HG02938 (cell line): ENCODE measurements at regions not wholly inside any gene's neighbourhood (a gene's known extent, or its start where the extent isn't known, plus 50 kb on each side); places are given as distances from the start of the nearest gene placed in this dataset.

Source experiments
- ATAC-seq: cut with Tn5 transposase; IDR thresholded peaks from one replicate; pipeline ENCODE4 v1.9.1; 2021; ENCODE audit warnings: mild to moderate bottlenecking, moderate library complexity; ENCODE audit not compliant: unreplicated experiment

DNA sequence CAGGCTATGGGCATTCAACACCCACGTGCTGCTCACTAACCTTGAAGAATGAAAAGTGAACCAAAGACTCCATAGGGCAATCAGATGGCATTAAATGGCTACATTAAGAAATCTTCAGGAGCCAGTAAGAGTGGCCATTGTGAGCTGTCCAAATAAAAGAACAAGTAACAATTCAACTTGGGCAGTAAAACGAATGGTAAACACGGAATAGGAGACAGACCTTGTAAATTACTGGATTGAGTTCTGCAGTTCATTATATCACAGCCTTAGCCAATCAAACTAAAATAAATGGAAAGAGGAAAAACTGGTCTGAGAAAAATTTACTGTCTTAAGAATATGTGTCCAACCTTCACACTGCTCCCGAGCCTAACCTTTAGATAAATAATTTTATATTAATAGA is 306.5 kb upstream of the ZNF521 start:
- no peak for ATAC-seq

DNA sequence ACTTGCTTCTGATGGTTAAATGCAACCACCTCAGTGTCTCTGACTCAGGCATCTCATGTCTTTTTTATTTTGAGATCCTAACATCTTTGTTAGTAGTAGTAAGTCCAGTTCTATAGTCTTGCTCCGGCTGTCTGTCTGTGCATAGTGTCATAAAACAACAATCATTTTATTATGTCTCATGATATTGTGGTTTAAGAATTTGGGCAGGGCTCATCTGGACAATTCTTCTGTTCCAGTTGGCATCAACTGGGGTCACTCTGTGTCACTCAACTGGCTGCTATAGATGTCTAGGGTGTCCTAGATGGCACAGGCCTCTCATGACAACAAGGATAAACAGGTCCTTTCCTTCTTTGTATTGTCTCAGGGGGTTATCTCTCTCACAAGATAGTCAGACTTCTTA is 299.6 kb upstream of the ZNF521 start:
- ATAC-seq, result no peak

DNA sequence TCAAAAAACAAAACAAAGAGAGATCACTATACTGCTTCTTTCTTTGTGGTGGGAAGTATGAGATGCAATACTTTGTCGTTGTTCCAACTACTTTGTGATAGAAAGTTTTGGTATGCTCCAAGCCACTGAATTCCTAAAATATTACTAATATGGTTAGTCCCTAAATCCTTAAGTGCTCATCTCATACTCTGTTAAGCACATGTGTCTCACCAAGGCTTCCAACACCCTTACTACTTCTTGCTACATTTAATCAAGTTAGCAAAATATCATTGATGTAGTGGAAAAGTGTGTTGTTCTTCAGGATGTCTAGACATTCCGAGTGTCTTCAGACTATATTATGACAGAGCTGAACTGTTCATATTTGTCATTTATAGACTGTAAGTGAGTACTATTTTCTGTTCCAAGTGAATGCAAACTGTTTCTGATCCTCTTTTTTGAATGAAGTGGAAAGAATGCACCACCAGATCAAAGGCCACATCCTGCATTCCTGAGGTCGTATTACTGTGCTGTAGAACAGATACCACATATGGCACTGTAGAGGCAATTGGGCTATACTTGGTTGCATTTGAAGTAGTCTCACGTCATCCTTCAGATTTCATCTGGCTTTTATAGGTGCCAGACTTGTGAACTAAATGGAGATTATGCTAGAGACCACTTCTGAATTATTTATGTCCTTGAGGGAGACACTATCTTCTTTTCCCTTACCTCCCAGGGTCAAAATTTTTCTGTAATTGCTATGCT is 298.4 kb upstream of the ZNF521 start:
- ATAC-seq, result no peak

DNA sequence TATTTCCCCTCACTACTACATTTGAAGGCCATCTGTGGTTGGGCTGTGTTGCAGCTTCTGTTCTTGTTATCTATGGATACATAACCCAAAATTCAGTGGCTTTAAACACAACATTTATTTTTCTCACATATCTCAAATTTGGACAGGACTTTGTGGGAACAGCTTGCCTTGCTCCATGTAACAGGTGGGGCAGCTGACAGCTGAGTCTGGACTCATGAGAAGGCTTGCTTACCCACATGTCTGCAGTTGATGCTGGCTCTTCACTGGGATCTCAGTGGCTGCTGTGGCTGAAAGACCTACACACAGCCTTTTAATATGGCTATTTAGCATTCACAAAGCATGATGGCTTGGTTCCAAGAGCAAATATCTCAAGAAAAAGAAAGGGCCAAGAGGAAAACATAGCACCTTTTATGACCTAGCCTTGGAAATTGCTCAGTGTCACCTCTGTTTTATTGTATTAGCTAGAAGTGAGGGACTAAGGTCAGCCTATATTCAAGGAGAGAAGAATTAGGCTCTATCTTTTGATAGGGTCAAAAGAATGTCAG is 296.8 kb upstream of the ZNF521 start:
- ATAC-seq, result no peak

DNA sequence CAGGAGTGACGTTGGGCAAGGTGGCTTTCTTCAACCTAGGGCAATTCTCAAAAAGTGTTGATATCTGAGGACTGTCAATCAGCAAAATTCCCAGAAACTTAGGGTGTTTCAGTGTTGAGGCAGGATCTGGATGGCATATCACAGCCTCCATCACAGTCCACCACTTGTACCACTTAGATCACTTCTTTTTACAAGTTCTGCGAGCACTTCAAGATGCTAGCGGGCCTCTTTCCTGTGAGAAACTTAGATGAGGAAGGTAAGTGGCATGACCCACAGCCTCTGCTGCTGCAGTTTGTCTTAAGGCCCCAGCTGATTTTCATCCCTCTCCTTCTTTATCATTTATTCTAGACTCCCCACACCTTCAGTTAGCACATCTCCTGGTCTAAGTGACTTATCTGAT is 295.4 kb upstream of the ZNF521 start:
- no peak for ATAC-seq

DNA sequence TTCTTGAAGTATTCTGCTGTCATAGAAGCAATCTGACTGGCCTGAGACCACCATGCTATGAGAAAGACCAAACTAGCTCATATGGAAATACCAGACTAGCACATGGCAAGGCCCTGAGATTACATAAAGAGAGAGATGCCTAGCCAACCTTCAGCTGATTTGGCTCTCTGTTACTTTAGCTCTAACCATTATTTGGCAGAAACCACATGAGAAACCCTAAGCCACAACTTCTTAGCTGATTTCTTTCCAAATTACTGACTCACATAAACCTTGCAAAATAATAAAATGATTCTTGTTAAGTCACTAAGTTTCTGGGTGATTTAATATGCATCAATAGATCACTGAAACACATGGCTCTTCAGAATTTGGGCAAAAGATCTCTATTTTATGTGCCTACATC is 295.0 kb upstream of the ZNF521 start:
- ATAC-seq, result no peak

DNA sequence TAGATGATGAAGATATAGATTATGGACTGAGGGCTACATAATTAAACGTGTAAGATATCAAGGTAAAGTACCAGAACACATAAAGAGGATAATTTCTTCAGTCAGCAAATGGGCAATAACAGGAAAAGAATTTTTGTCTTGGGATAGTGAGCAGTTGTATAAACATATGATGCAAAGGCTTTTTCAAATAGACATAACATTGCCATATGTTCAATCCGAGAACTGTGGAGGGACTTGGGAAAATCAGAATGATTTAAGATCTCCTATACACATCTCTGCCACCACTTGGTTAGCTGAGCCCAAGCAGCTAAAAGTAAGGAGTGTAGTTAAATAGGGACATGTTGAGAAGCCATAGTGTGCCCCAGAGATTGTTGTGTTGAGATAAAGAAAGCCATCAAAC is 287.6 kb upstream of the ZNF521 start:
- ATAC-seq, result no peak

DNA sequence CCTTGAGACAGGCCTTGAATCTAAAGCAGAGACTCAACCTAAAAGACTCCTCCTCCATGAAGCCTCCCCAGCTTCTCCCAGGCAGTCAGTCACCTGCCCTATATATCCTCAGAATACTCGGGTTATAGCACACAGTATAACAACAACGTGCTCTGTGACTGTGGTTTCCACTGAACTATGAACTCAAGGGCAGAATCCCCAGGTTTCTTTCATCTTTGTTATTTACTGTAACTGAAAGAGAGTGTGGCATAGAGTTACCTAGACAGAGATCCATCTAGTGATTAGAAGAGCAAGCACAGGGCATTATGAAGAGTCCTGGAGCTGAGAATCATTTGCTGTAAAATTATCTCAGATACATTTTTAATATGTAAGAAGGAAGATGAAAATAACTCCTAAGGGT is 281.6 kb upstream of the ZNF521 start:
- ATAC-seq, result no peak

DNA sequence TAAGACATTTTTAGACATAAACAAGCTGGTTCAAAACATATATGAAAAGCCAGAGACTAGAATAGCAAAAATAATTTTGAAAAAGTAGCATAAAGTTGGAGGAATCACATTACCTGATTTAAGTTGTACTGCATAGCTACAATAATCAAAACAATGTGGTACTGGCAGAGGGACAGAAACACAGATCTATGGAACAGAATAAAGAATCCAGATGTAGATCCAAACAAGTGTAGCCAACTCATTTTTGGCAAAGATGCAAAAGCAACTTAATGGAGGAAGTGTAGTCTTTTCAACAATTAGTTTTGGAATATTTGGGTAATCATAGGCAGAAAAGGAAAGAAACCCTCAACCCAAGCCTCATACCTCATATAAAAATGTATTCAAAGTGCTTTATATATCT is 278.7 kb upstream of the ZNF521 start:
- no peak for ATAC-seq

DNA sequence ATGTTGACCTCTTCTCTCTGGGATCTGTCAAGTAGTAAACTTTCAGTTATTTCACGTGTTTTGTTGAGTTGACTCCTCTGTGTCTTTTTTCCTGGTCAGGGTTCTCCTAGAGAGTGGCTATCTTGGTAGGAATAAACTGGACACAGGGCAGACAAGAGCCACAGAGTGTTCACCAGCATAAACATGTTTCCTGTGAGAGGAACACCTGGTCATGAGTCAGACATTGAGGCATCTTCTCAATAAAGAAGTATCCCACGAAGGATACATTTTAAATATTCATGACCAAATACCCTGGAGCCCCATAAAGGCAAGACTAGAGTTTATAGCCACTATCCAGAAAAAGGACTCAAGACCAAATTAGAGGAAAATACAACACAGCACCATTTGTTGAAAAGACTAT is 269.7 kb upstream of the ZNF521 start:
- no peak for ATAC-seq

DNA sequence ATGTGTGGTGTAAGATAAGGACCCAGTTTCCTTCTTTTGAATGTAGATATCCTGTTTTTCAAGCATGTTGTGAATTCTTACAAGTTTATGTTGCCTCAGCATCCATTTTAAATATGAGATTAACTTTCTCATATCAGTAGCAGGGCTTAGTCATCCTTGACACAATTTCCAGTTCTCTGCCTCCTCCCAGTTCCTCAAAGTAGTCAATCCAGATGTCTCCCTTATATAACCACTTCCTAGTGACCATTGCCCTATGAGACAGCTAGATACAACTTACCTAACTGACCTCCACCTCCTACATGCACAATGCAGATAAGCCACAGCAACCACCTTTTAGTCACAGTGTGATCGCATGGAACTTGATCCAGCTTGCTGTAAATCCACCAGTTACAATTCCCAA is 269.2 kb upstream of the ZNF521 start:
- no peak for ATAC-seq

DNA sequence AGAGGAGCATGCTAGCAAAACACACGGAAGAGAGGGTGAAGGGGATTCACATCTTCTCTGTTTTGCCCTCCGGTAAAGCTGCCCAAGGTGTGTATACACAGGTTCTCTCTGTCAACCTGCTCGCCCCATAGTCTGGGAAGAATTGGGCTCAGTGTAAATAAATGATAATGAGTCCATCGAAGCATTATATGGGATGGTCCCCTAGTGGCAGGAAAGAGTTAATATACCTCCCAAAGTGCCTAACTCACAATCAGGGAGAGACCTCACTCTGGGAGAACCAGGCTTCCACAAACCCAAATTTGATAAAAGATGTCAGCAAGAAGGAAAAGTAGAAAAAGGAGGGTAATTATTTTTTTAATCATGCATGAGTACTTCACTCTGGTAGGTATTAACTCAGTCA is 262.2 kb upstream of the ZNF521 start:
- ATAC-seq, result no peak

DNA sequence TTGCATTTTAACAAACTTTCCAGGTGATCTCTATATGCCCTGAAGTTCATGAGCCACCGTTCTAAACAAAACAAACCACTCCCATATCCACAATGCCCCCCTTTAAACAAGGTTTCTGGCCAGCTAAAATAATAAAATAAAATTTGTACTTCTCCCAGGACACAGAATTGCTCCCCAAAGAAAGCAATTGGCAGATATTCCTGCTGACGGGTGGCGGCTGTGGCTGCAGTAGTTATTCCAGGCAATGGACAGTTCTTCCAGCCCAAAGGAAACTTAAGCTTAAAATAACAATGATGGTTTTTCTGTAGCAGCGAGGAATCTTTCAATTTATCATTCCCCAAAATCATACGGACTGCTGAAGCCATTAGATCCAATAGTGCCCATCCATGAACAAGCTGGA is 260.5 kb upstream of the ZNF521 start:
- ATAC-seq, result no peak

DNA sequence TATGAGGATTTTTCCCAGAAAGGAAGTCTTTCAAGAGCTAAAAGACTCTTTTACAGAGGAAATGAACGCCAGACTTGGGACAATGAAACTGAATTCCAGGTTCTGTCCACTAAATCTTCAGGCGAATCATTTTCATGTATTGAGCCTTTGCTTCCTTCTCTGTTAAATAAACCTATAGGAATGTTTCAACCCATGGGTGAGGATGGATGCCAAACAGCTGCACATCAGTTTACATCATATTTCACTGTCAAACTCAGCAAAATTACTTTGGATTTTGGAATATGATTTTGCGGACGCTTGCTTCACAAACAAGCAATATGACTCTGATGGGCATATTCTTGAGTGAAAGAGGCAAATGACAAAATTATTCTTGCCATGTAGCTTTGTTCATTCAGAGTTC is 256.1 kb upstream of the ZNF521 start:
- no peak for ATAC-seq

DNA sequence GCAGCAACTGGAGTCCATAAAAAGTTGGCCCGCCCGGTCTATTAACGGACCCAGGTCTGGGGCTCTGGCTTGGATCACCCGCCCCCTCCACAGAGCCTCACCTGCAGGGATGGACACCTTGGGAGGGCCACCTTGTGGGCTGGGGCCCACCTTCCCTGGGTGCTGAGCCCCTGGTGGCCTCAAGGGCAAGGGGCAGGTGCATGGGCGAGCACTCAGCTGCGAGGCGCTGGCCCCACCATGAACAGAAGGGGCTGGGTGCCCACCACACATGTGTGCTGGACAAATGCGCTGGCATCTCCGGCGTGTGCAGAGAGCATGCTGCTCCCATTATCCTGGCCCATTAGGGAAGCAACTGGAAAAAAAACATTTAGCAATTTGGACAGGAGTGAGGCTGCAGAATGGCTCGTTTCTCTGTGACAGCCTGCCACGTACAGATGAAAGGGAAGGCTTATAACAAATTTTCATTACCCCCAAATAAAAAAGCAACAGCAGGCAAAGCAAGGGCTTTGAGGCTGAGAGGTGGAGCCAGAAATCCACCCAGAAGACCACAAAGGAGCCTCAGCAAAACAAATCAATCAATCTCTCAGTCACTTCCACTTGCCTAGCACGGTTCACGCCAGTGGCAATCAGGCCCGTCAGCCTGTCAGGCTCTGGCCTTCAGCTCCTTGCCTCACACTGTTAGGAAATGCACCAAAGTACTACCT is 253.1 kb upstream of the ZNF521 start:
- ATAC-seq, result no peak

DNA sequence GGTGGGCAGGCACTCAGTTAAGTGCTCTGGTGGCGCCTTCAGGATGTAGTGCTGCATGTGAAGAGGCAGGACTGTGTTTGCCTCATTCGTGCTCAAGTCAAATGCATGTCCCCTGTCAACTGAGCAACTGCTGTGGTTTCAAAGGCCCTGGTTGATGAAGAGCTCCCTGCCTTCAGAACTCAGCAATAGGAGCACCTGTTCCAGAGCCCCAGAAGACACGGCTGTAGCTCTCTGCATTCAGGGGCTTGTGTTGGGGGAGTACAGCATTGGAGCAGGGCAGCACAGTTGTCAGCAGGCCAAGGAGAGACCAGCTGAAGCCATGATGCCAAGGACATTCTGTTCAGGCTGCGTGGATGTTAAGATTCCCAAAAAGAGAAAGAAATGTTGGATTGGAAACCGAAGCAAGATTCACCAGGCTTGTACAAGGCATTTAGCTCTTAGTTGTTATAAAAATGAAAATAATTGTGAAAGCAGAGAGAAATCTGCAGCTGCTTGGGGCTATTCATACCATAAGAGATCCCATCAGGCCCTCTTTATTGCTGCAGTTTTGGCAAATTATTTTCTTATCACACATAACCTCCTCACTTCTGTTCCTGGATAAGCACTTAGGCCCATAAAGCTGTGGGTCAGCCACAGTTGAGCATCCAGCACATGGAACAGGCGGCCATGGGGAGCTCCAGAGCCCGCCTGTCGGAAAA is 252.4 kb upstream of the ZNF521 start:
- no peak for ATAC-seq

DNA sequence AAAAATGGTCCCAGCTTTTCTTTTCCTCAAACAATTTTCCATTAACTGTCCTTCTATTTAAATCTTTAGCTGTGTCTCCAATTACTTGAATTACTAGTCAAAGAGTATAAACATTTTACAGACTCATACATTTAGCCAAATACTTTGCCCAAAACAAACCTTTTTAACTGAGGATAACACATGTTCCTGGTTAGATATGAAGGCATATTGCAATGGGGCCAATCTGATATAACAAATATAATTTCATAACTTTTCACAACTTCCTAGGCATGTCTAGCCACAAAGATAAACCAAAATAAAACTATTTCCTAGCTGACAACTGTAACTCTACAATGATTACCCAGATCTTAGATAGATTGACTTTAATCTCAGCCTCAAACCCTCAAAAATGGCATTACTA is 247.5 kb upstream of the ZNF521 start:
- no peak for ATAC-seq

DNA sequence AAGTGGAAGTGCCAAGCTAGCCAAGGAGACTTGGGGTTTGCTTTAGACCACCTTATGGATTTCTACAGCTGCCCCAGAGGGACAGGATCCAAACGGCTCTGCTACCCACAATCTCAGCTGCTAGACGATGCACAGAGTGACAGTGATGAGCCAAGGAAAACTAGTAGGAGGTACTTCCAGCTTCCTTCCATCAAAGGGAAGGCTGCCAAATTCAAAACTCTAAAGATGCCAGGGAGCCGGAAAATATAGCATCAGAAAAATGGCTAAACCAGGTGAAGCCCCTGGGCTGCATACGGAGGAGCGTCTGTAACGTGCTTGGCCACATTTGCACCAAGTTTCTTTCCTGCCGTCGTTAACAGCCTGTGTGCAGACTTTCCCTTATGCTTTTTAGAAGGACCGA is 245.5 kb upstream of the ZNF521 start:
- ATAC-seq, result no peak

DNA sequence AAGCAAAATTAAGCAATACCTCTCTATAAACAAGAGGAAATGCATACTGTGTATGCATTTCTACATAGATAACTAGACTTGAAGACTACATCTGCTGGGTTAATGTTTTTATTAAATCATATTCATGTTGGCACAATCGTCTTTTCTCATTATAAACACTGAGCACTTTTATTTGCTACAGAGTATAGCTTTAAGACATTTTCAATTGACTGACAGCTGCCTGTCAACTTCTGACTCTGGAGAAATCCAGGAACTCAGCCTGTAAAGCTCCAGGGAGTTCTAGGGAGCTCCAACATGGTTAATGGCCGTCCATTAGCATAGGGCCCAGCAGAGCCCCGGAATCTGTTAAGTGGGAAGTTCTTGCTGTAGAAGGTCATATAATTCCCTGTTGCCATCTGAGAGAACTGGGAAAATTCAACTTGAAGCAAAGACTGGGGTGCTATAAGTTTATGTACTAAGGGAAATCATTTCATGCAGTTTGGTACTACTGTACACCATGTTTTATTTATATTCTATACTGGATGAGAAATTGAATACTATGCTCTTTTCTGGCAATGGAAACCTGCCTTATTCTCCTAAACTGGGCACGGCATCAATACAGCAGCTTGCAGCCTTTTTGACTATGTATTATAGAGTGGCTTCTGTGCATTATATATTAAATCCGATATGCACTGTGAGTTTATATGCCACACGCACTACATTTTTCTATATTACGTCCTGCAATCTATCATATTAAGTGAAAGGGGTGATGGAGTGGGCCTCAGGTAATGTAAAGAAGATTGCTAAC is 243.5 kb upstream of the ZNF521 start:
- ATAC-seq, result no peak

DNA sequence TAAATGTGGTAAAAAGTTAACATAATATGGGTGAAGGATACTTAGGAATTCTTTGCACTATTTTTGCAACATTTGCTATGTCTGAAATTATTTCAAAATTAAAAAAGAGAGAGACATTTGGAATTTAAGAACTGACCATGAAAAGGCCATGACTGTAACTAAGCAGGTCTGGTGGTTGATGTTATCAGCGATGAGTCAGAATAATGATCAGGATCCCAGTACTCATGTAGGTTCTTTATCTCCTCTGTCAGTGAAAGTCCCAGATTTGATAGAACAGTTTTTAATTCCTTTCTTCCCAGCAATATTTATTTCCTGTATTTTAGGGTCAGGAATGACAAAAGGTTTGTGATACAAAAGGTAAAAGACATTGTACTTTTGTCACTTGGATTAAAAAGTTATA is 242.4 kb upstream of the ZNF521 start:
- no peak for ATAC-seq

DNA sequence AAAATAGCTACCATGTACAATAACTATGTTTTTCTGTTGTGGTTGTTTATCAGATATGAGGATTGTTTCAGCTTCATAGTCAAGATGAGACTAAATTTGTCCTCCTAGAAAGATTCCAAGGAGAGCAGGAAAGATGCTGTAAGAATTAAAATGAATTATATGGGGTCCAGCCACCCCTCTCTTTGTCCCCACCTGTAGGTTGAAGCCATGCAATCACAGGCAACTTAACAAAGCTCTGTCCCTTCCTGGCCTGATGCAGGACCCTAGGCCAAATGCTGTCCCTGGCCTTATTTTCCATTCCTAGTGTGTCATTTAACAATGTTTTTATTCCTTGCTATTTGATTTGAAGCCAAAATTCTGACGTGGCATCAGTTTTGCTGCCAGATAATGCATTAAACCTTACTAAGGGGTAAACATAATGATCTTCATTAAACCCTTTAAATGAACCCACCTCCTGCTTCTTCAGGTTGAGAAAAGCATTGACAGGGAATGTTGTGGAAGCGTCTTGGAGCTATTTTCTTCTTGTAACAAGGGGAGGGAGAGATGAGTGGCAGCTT is 240.9 kb upstream of the ZNF521 start:
- ATAC-seq, result no peak
